Putamen (tissue), 1 donor: ENCODE measurements at regions not wholly inside any gene's neighbourhood (a gene's known extent, or its start where the extent isn't known, plus 50 kb on each side); places are given as distances from the start of the nearest gene placed in this dataset.

Experiments
- DNase-seq: peaks from one replicate; pipeline ENCODE4 v3.0.0-alpha.2; 2016; ENCODE audit warnings: low spot score

DNA sequence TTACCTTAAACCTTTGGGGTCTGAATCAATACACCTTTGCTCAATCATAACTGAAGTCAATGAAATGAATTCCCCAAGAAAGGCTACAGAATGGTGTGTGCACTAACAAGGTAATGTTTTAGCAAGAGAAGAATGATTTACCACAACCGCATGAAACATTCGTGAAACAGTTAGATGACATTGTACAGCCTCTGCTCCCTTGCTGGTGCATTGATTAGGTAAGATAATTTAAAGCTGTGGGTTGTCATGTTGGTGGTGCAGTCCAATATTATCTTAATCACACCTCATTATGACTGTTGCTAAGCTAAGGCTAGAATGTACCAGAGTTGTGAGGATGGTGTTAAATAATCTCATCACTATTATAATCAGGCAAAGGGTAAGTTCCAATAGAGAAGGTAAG, 1673.2 kb upstream of the PRR20A start:
- no peak for DNase-seq

GRCh38 chr13:55483626-55484158, 1657.0 kb upstream of the PRR20A start:
- DNase-seq, result peak; percentile 5

GRCh38 chr13:55493297-55493696, 1647.4 kb upstream of the PRR20A start:
- no peak for DNase-seq

DNA sequence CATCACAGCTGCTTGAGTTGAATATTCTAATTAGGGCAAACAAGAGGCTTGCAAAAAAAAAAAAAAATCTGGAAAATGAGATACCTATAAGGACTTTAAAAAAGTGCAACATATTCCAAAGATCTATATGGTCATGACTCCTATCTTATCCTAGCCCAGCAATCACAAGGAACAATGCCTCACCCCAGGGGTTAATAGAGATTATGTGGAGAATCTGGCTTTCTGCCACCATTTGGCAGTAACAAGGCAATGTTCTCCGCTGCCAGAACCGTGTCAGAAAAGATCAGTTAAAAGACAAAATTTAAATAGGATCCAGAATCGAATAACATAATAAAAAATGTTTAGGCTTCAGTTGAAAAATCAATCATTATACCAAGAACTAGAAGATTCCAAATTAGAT, 1643.2 kb upstream of the PRR20A start:
- no peak for DNase-seq

DNA sequence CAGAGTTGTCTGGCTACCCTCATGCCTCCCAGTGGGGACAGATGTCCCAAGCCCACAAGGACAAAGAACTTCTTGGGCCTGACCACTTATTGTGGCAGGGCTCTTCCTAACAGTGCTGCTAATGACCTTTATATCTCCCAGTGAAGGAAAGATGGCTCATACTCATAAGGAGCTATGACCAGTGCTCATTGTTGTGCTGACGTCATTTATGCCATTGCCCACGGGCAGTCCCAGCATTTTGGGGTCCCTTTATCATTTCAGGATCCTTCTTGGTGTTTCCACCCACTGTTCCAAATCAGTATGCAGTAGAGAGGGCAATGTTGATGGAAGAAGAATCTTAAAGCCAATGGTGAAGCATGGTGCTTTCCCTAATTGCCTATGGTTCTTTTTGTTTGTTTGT, 1640.0 kb upstream of the PRR20A start:
- DNase-seq, result no peak

GRCh38 chr13:55516610-55517009, 1624.1 kb upstream of the PRR20A start:
- no peak for DNase-seq

- DNase-seq, result no peak
Observed at GRCh38 chr13:55517312-55517711, 1623.4 kb upstream of the PRR20A start.

DNA sequence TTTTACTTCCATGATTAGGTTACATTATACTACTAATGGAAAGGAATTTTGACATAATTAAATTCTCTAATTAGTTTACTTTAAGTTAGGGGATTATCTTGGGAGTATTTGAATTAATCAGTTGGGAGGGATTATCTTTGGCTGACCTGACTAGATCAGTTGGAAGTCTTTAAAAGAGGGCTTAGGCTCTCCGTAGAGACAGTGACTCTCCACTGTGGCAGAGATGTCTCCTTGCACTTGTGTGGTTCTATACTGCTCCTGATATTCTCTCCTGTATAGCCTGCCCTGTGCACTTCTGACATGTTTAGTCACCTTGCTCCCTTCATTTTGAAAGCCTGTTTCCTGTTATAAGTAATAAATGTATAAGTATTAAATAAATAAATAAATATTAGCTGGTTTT, 1612.3 kb upstream of the PRR20A start:
- no peak for DNase-seq

DNA sequence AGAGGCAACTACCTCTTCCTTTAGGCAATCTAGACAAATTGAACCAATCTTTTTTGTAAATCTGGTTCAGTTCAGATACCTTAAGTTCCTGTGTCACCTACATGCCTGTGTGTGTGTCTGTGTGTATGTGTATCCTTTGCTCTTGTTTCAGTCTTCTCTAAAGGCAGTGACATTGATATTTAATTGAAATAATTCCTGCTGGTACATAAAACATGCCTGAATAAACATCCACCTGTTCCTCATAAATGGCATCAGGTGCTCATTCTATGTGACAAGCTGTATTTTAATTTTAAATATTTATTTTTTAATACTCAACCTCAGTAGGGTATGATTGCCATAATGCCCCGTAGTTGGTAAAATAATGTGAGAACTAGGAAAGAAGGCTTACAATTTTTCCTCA, 1606.4 kb upstream of the PRR20A start:
- DNase-seq, result no peak

DNA sequence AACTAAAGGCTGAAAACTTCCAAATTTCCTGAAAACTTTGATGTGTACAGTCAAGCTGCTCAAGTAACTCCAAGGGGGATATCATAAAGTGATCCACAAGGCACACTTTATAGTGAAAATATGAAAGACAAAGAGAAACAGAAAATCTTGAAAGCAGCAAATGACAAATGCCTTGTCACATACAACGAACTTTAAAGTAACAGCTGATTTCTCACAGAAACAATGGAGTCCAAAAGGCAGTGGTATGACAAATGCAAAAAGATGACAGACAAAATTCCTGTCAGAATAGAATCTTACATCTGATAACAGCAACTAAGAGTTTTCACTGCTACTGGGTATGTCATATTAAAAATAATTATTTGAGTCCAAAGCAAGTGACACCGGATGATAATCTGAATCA, 1602.3 kb upstream of the PRR20A start:
- DNase-seq, result no peak

DNA sequence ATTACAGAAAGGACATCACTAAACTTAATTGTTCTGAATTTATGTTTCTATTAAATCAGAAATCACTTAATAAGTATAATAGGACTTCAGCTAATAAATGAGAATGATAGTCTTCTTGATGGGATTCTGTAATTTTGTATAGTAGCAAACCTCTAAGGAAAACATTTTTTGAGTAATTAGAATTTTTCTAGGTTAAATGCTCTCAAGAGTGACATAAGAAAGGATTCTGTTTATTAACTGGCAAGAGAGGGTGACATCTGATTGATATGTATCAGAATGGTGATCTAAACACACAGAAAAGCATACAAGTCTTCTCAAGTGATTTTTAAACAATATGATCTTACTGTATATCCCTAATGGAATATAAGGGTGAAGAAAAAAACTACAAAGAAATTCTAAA, 1597.7 kb upstream of the PRR20A start:
- no peak for DNase-seq

GRCh38 chr13:55550624-55551023, 1590.1 kb upstream of the PRR20A start:
- no peak for DNase-seq

GRCh38 chr13:55553701-55554100, 1587.0 kb upstream of the PRR20A start:
- no peak for DNase-seq

DNA sequence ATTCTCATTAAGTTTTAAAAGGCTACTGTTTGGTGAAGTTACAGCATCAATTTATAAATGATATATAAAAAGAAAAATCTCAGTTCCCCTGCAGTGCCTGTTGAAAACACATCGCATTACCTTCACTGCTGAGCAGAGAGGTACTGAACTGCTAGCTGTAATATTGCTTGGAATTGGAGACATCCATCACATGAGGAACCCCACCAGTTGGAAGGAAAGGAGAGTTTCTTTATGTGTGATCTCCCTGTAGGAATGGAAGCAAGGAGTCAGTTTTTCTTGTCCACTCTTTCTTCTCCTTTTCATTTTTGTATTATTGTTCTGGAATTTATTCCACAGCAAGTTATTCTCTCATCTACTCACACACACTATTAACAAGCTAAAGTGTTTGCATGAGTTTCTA, 1586.0 kb upstream of the PRR20A start:
- no peak for DNase-seq

DNA sequence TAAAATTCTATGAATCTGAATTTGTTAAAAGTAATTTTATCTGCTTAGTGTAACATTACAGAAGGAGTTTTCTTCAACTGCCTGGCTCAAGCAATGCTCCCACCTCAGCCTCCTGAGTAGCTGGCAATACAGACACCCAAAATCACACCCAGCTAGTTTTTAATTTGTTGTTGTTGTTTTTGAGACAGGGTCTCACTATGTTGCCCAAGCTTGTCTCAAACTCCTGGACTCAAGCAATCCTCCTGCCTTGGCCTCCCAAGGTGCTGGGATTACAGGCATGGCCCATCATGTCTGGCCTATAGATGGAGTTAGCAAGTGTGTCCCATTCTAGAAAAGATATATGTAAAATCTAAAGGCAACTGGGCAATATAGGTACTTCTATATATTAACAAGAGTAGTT, 1580.4 kb upstream of the PRR20A start:
- no peak for DNase-seq

GRCh38 chr13:55563267-55563666, 1577.5 kb upstream of the PRR20A start:
- peak; percentile 5 for DNase-seq

DNA sequence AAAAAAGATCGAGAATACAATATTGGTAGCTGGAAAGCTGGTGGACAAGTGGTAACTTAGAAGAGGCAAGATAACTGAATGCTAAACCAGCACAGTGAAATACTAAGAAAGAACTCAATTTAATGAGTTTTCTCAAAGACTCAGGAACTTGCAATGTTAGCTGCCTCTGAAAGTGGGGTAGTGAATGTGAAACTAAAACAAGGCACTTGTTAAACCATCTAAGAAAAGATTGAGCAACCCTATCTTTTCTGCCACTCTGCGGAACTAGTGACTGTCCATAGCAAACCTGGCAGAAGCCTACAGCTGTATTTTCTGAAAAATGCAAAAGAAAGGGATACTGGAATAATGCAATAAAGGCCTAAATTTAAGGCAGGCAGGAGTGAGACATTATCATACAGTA, 1574.4 kb upstream of the PRR20A start:
- no peak for DNase-seq

DNA sequence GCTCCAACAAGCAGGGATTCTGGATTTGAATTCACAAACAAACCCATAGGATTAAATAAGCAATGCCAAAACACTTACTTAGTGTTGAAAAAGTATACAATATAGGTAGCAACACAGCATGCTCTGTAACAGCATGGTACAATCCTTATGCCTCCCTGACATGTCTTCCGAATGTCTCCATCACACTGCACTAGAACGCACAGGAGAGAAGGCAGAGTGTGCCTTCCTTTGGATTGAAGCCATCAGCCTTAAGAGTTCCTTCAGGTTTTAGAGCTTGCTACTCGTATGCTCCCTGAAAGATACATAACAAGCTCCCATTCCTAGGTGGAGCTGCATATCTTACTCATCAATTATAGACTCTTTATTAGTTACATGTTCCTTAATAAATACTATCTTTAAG, 1573.9 kb upstream of the PRR20A start:
- no peak for DNase-seq

DNA sequence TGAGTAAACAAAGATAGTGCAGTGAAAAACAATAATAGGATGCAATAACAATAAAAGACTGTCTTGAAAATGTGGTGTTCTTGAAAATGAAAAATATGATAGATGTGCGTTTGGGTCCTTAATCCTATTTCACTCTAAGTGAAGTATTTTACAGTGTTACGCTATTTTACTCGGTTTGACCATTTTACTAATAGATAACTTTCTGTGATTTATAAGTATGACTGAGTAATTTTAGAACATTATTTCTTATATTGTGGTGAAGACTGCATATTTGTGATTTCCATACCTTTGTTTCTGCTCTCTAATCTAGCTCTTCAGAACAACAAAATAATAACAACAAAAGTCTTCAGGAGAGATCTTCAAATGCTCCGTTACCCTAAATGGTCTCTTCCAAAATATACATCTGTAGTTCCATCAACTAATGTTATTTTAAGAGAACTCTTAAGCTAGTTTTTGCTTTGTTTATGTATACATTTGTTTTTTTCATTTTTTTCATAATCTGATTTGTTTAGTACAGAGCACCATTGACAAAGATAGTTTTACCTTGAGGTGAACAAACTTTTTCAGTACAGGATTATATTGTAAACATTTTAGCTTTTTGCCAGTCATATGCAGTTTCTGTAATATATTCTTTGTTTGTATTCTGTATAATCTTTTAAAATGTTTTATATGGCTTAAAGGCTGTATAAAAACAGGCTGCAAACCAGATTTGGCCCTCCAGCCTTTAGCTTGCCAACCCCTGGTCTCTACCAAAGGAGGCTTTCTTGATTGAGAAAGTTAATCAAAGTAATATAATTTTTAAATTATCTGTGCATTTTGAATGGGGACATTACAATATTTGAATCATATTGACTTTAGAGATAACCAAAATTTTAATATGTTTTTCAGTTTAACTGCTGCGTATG, 1572.7 kb upstream of the PRR20A start:
- DNase-seq, result no peak

- DNase-seq, result no peak
Observed at GRCh38 chr13:55569082-55569481, 1571.6 kb upstream of the PRR20A start.

DNA sequence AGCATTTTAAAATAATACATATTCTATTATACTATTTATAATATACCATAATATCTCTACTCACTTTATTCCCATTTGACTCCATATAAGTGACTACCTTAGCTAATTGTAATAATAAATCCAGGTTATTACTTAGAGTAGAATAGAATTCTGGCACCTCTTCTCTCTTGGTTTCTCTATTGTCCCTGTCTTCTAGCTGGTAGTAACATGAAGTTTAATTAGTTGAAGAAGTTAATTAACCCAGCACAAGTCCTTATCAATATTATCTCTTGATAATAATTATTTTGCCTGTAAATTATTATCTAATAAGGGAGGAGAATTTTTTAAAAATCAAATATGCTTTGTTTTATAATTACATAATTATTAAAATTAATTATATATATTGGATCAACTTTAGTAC, 1571.2 kb upstream of the PRR20A start:
- no peak for DNase-seq

DNA sequence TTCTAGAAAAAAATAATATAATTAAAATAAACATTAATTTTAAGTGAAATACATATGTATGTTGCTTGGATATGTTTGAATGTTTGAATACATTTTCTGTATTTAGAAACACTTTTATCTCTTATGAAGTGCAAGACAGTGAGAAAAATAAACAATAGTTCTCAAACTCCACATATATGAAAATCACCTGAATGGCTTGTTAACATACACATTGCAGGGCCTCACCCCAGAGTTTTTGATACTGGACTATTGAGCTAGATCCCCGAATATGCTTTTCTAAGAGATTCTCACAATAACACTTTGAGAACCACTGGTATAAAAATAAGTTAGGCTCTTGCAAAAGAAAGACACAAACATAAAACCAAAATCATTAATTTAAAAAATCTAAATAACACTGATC, 1570.3 kb upstream of the PRR20A start:
- no peak for DNase-seq

DNA sequence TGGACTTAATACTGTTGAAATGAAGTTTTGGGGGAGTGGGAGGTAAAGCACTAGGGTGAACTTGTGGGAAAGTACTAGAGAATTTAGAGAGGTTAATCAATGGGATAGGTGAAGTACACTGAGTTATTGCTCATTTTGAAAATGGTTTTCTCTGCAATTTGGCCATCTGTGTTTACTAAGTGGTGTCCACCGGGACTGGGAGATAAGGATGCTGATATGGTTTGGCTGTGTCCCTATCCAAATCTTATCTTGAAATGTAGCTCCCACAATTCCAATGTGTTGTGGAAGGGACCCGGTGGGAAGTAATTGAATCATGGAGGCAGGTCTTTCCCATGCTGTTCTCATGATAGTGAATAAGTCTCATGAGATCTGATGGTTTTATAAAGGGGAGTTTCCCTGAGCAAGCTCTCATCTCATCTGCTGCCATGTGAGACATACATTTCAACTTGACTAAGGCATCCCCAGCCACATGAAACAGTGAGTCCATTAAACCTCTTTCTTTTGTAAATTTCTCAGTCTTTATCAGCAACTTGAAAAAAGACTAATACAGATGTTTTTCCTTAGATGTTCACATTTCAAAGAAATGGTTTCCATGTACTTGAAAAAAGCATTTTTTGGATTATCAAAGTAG, 1569.4 kb upstream of the PRR20A start:
- DNase-seq, result no peak
